Thyroid gland (tissue), 4 donors: ENCODE measurements at regions not wholly inside any gene's neighbourhood (a gene's known extent, or its start where the extent isn't known, plus 50 kb on each side); places are given as distances from the start of the nearest gene placed in this dataset.
"Not testable (repeated sequence)": the region's sequence is repeated elsewhere in the genome, so short reads cannot be mapped to it uniquely, and the experiment has no call there.

Source experiments
- DNase-seq, 2 donors: peaks; one replicate each; pipeline ENCODE4 v3.0.0-alpha.2; 2019
- H3K27ac ChIP-seq, 3 donors: fragments of 200-600 bp; sonication (generic); 1 replicate in 2 of 3; 2 replicates in 1 of 3; pipeline ENCODE4 v1.5.1; 2016 to 2019; ENCODE audit warnings: mild to moderate bottlenecking in 1 of 3, moderate library complexity in 1 of 3
- H3K27me3 ChIP-seq: fragments of 200-600 bp; sonication (generic); one replicate; pipeline ENCODE4 v1.5.1; 2019
- H3K36me3 ChIP-seq, 2 donors: fragments of 200-600 bp; sonication (generic); one replicate each; pipeline ENCODE4 v1.5.1; 2016 to 2019
- H3K4me1 ChIP-seq, 2 donors: fragments of 200-600 bp; sonication (generic); one replicate each; pipeline ENCODE4 v1.5.1; 2017 to 2019
- H3K4me3 ChIP-seq, 3 donors: fragments of 200-600 bp; sonication (generic); replicated peaks in 1 of 3; 1 replicate in 2 of 3; 2 replicates in 1 of 3; pipeline ENCODE4 v1.5.1; 2016; ENCODE audit warnings: mild to moderate bottlenecking in 1 of 3
- H3K9me3 ChIP-seq: fragments of 200-600 bp; sonication (generic); one replicate; pipeline ENCODE4 v1.5.1; 2017
- POLR2A ChIP-seq, 2 donors: fragments of 450-650 bp; IDR thresholded peaks; one replicate each; pipeline ENCODE4 v1.6.1; 2017; ENCODE audit warnings: antibody characterized with exemption in 2 of 2, mild to moderate bottlenecking in 2 of 2, moderate library complexity in 1 of 2
- WGBS, 2 donors: methylation state at CpG; one replicate each; pipeline ENCODE4 v1.1.5; 2017; 5-methylcytosine and 5-hydroxymethylcytosine counted together
- intact Hi-C: fragments of 100-400 bp; cut with DNase I; formaldehyde crosslinking; loops from one replicate; pipeline ENCODE4 v1.15.1; 2023
- TF ChIP-seq, protein P1 (sequence below), 6 experiments: fragments of 200-600 bp in 3 of 6; fragments of 450-650 bp in 3 of 6; sonication (generic) in 3 of 6; IDR thresholded peaks; one replicate each; pipeline ENCODE4 v1.5.1; 2016 to 2019; ENCODE audit warnings: antibody characterized with exemption in 6 of 6, mild to moderate bottlenecking in 2 of 6, inconsistent platforms in 1 of 6, moderate library complexity in 1 of 6

DNA sequence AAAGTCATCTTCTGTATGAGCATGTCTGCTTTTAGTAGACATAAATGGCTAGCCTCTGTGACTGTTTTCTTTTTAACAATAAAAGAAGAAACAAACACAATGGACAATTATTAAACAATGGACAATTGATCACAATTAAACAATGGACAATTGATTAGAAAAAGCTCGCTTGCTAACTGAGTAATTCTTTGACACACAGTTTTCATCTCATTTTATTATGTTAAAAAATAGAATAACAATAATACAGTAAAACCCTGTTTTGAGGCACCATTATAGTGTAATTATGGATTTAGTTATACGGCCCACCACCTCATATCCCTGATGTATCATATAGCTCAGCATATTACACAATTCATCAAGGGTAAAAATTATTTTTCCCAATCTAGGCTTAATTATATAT is 989.0 kb downstream of the LTN1 start:
- H3K4me1 ChIP-seq, H3K36me3 ChIP-seq, H3K27me3 ChIP-seq, DNase-seq, H3K27ac ChIP-seq, intact Hi-C loops, H3K9me3 ChIP-seq, H3K4me3 ChIP-seq: not testable (repeated sequence)
- WGBS, 2 donors, result 93 to 98% methylated on average over 2 of the region's 2 CpGs

DNA sequence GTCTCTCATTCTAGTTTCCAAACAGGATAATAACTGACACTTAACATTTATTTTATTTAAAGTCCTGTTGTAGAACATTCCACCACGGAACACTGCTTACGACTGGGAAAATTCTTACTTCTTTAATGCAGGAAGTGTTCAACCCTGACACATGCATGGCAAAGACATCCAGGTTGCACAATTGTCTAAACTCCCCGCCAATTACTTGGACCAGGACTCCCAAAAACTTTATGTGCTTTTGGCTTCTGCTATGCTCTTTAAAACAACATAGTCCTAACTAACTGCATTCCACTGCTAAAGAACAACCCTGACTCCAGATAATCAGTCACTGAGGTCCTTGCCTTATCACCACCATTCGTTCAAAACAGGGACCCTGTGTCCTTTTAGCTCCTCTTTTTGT is 995.8 kb downstream of the LTN1 start:
- not testable (repeated sequence) for H3K27ac ChIP-seq, DNase-seq

DNA sequence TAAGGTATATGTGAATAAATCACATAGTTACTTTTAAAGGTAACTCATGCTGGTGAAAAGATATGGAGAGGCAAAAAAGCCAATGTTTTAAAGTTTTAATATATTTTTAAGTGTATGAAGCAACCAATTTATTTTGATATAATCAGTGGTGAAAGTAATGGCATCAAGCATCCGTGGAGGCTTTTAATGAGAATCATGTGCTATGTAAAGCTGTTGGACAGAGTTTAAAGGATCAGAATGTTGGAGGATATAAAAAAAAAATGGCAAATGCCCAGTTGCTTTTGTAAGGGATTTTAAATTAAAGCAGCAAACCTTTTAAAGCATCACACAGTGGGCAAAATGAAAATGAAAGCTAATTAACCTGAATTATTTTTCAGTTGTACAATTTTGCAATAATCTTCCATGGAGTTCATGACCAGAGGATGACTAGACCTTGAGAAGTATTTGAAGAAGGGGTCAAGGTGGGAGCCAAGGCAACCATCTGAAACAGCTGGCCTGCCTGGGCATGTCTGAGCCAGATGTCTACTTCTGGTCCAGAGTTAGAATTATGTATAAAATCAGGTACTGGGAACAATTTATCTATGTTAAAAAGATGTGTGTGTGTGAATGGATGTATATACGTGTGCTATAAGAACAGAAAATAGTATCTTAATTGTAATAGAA is 1007.9 kb downstream of the LTN1 start:
- intact Hi-C loops, result not testable (repeated sequence)

More for the DNA sequence above, 995.8 kb downstream of the LTN1 start:
- 61 to 65% methylated on average over 4 of the region's 4 CpGs for WGBS, 2 donors
- intact Hi-C loops, H3K9me3 ChIP-seq, H3K4me3 ChIP-seq, H3K36me3 ChIP-seq, H3K4me1 ChIP-seq, H3K27me3 ChIP-seq: not testable (repeated sequence)

DNA sequence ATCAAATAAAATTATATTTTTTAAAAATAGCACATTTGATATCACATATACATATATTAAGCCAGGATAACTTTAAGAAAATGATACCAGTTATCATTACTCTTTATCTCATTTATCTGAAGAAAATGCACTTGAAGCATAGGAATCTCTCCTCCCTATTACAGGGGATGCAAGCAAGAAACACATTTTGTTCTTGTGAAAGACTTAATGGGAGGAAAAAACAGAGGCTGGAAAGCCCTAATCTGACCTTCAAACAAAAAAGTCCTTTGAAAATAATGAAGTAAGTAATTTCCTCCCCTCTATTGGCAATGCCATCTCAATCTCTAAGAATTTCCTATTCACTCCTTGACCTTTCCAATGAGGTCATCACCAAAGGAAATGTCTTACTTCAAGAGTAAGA is 1012.6 kb upstream of the ADAMTS5 start:
- H3K27ac ChIP-seq, H3K27me3 ChIP-seq, H3K36me3 ChIP-seq, H3K4me3 ChIP-seq, H3K9me3 ChIP-seq, DNase-seq, H3K4me1 ChIP-seq, intact Hi-C loops: not testable (repeated sequence)

More for the DNA sequence above, 1007.9 kb downstream of the LTN1 start:
- not testable (repeated sequence) for H3K9me3 ChIP-seq, H3K27ac ChIP-seq, H3K27me3 ChIP-seq, DNase-seq, H3K36me3 ChIP-seq, H3K4me3 ChIP-seq, H3K4me1 ChIP-seq
- WGBS, 2 donors, result 75 to 86% methylated on average over 2 of the region's 2 CpGs

DNA sequence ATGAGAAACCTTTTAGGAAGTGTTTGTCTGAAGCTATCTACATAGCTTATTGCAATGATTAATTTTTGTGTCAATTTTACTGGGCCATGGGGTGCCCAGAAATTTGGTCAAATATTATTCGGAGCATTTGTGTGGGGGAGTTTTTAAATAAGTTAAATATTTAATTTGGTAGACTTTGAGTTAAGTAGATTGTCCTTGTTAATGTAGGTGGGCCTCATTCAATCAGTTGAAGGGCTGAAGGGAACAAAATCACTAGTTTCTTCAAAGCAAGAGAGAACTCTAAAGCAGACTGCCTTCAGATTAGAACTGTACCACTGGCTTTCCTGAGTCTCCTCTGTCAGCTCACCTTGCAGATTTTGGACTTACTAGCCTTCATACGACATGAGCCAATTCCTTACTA is 1008.6 kb upstream of the ADAMTS5 start:
- Histone ChIP-seq H3K4me3 (no peak overlapping the region), H3K9me3 (no peaks in the 10 kb centered on the region), H3K27ac (no peak overlapping the region), H3K27me3 (no peaks in the 10 kb centered on the region), H3K4me1 (no peaks in the 10 kb centered on the region), H3K36me3 (no peaks in the 10 kb centered on the region)
- no peak for DNase-seq
- TF ChIP-seq, protein P1, sequence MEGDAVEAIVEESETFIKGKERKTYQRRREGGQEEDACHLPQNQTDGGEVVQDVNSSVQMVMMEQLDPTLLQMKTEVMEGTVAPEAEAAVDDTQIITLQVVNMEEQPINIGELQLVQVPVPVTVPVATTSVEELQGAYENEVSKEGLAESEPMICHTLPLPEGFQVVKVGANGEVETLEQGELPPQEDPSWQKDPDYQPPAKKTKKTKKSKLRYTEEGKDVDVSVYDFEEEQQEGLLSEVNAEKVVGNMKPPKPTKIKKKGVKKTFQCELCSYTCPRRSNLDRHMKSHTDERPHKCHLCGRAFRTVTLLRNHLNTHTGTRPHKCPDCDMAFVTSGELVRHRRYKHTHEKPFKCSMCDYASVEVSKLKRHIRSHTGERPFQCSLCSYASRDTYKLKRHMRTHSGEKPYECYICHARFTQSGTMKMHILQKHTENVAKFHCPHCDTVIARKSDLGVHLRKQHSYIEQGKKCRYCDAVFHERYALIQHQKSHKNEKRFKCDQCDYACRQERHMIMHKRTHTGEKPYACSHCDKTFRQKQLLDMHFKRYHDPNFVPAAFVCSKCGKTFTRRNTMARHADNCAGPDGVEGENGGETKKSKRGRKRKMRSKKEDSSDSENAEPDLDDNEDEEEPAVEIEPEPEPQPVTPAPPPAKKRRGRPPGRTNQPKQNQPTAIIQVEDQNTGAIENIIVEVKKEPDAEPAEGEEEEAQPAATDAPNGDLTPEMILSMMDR (IDR thresholded peaks at IDR 0.05), result no peak
- TF ChIP-seq POLR2A (IDR thresholded peaks at IDR 0.05), result no peak
- WGBS, 2 donors, result 92 to 98% methylated on average over 2 of the region's 2 CpGs
- intact Hi-C loops, result no loop called here

DNA sequence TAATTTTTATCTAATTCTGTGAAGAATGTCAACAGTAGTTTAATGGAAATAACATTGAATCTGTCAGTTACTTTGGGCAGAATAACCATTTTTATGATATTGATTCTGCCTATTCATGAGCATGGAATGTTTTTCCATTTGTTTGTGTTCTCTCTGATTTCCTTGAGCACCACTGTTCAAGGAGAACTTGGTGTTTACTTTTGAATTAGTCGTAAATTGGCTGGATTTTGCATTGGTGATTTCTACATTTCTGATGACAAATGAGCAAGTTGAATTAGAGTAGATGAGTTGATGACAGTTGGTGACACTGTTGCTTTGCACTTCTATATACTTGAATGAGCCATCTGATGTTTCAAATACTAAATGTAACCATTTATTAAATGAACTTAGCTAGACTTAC is 1007.3 kb upstream of the ADAMTS5 start:
- DNase-seq, H3K27ac ChIP-seq, H3K9me3 ChIP-seq, H3K4me3 ChIP-seq, intact Hi-C loops, H3K36me3 ChIP-seq, H3K27me3 ChIP-seq, H3K4me1 ChIP-seq: not testable (repeated sequence)
- 85 to 95% methylated on average over 1 of the region's 1 CpG for WGBS, 2 donors

DNA sequence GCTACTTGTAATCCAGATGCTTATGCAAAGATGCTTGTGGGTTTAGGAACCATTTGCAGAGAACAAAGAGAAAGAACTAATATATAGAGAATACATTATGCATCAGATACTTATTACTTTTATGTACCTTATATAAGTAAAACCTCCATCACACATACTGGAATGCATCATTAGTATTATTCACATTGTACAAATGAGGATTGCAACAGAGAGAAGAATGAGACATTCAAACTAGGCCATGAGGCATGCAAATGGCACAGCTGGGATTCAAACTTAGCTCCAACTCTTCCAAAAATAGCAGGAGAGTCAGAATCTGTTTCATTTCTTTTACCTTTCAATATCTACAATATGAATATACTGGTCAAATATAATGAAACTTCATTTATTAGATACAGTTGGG is 1001.4 kb upstream of the ADAMTS5 start:
- DNase-seq, H3K27ac ChIP-seq, H3K4me3 ChIP-seq, H3K36me3 ChIP-seq, H3K4me1 ChIP-seq, intact Hi-C loops, H3K9me3 ChIP-seq, H3K27me3 ChIP-seq: not testable (repeated sequence)

DNA sequence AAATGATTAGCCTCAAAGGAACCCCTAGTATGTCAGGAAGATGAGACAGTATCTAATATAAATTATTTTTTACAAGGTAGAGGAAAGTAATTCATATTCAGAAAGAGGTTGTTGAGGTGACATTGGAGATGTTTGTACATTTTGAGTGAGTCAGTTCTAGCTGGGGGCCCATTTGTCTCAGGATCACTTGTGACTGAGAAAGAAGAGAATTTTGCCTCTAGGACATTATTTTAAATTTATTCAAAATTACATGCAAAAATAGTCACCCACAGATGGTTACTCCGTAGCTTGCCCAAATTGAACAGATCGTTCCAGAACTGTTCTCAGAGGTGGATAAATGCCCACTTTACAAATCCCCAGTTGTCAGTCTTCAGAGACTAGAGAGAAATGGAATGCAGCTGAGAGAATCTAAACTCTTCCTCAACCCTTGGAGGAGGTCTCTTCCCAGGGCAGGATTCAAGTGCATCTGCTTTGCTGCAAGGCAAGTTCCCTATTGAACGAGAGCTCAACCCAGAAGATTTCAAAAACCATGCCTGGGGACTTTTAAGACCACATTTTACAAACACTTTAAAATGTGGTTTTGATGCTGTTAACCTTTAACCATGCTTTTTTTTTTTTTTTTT is 987.8 kb upstream of the ADAMTS5 start:
- intact Hi-C loops, result no loop called here
- Histone ChIP-seq H3K4me1 (peaks cover 0 to 7% of the 10 kb centered on the region in 2 donors), H3K4me3 (no peak overlapping the region), H3K27ac (no peak overlapping the region), H3K9me3 (no peaks in the 10 kb centered on the region), H3K27me3 (no peaks in the 10 kb centered on the region), H3K36me3 (no peaks in the 10 kb centered on the region)
- 74 to 79% methylated on average over 3 of the region's 3 CpGs for WGBS, 2 donors
- TF ChIP-seq POLR2A (IDR thresholded peaks at IDR 0.05), result no peak
- TF ChIP-seq, protein P1 (IDR thresholded peaks at IDR 0.05), result no peak
- DNase-seq, result no peak
